ENCODE measurements at regions not wholly inside any gene's neighbourhood (a gene's known extent, or its start where the extent isn't known, plus 50 kb on each side); places are given as distances from the start of the nearest gene placed in this dataset.

- no peaks in the 10 kb centered on the region for H3K27me3 ChIP-seq (ENCODE audit: insufficient read depth)
- TF ChIP-seq STAT1 (IDR thresholded peaks at IDR 0.05; ENCODE audit: unreplicated experiment) = no peak
- no peak for TF ChIP-seq CREB1 (CRISPR knock-in tag; IDR thresholded peaks at IDR 0.05; ENCODE audit: low read depth)
- TF ChIP-seq JUNB (IDR thresholded peaks at IDR 0.05; ENCODE audit: unreplicated experiment) = no peak
- no peak for TF ChIP-seq ZNF331 (CRISPR knock-in tag; IDR thresholded peaks at IDR 0.05; ENCODE audit: low read depth)
- no peak for TF ChIP-seq NANOG (IDR thresholded peaks at IDR 0.05; ENCODE audit: borderline replicate concordance)
- TF ChIP-seq, protein P1, sequence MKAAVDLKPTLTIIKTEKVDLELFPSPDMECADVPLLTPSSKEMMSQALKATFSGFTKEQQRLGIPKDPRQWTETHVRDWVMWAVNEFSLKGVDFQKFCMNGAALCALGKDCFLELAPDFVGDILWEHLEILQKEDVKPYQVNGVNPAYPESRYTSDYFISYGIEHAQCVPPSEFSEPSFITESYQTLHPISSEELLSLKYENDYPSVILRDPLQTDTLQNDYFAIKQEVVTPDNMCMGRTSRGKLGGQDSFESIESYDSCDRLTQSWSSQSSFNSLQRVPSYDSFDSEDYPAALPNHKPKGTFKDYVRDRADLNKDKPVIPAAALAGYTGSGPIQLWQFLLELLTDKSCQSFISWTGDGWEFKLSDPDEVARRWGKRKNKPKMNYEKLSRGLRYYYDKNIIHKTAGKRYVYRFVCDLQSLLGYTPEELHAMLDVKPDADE (IDR thresholded peaks at IDR 0.05) = no peak
- TF ChIP-seq ZNF114 (CRISPR knock-in tag; IDR thresholded peaks at IDR 0.05) = no peak
- no peak for TF ChIP-seq REST (IDR thresholded peaks at IDR 0.05; ENCODE audit: unreplicated experiment)
- no peak for TF ChIP-seq ZNF462 (CRISPR knock-in tag; IDR thresholded peaks at IDR 0.05)
- TF ChIP-seq EZH2 (IDR thresholded peaks at IDR 0.05; ENCODE audit: low read depth, unreplicated experiment) = no peak
- Mint-ChIP-seq H3K36me3 (ENCODE audit: low read depth) (no peaks in the 10 kb centered on the region), H3K27ac (no peak overlapping the region), H3K4me3 (no peak overlapping the region), H3K27me3 (ENCODE audit: insufficient read depth, low read depth, poor library complexity) (peaks cover 7% of the 10 kb centered on the region), H3K4me1 (peaks cover 8% of the 10 kb centered on the region; the same call in 2 of the 3 replicates), H3K9me3 (no peaks in the 10 kb centered on the region)
- no peak overlapping the region for H3K27ac ChIP-seq (ENCODE audit: low read depth)
- no peaks in the 10 kb centered on the region for H3K9me2 ChIP-seq (ENCODE audit: insufficient read depth)
- H2AFZ ChIP-seq = no peak overlapping the region
- DNase-seq (ENCODE audit: low spot score) (no peak), ATAC-seq (no peak)
- no peak overlapping the region for H3K4me2 ChIP-seq
- H3K4me3 ChIP-seq = no peak overlapping the region
- no peaks in the 10 kb centered on the region for H3K79me2 ChIP-seq (replicated peaks; ENCODE audit: insufficient read depth)
- no peaks in the 10 kb centered on the region for H4K20me1 ChIP-seq (replicated peaks; ENCODE audit: insufficient read depth)
- no peaks in the 10 kb centered on the region for H3K4me1 ChIP-seq (ENCODE audit: insufficient read depth)
- H3F3A ChIP-seq (replicated peaks; ENCODE audit: low read depth) = no peaks in the 10 kb centered on the region
- H3K36me3 ChIP-seq (ENCODE audit: insufficient read depth) = no peaks in the 10 kb centered on the region
Measured at GRCh38 chr5:101894985-101895384, 401.1 kb downstream of the SLCO4C1 start.
